GM12891 (cell line): ENCODE measurements at regions not wholly inside any gene's neighbourhood (a gene's known extent, or its start where the extent isn't known, plus 50 kb on each side); places are given as distances from the start of the nearest gene placed in this dataset.

Experiments used
- PAX5 ChIP-seq: IDR thresholded peaks from 2 replicates; pipeline ENCODE4 v1.6.1; 2011; ENCODE audit warnings: low read length, moderate library complexity, mild to moderate bottlenecking; ENCODE audit not compliant: insufficient read depth, severe bottlenecking
- POLR2A ChIP-seq: IDR thresholded peaks from 2 replicates; pipeline ENCODE4 v1.6.1; 2011; ENCODE audit warnings: low read depth, low read length, control low read depth
- POLR2AphosphoS5 ChIP-seq: IDR thresholded peaks from 2 replicates; pipeline ENCODE4 v1.6.1; 2011; ENCODE audit warnings: low read depth, low read length, control low read depth

DNA sequence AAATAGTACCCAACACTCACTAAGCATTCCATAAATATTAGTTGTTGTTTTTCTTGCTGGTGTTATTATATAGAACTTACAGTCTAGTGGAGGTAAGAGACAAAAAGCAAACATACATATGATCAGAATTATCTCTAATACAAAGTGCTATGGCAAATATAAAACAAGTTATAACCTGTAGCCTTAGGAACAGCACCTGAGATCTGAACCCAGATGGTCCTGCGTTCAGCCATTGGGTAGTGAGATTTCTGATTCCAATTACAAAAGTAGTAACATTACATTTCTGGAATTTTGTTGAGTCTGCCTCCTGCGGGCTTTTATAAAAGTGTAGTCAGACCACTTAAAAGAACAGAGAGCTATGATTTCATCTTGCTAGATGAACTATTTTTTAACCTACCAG, 242.9 kb upstream of the ZNF462 start:
- TF ChIP-seq POLR2AphosphoS5, result no peak
- TF ChIP-seq POLR2A, result no peak
- no peak for TF ChIP-seq PAX5
